Upper lobe of left lung (tissue), 6 donors: ENCODE measurements at regions not wholly inside any gene's neighbourhood (a gene's known extent, or its start where the extent isn't known, plus 50 kb on each side); places are given as distances from the start of the nearest gene placed in this dataset.
A peak's percentile ranks its signal among the peaks of the same experiment; 100 is the strongest.
"Not testable (repeated sequence)": the region's sequence is repeated elsewhere in the genome, so short reads cannot be mapped to it uniquely, and the experiment has no call there.

Source experiments
- ATAC-seq, 2 donors: fragments of 200-7000 bp; cut with Tn5 transposase; one replicate each; pipeline ENCODE4 v1.9.1; 2022; ENCODE audit warnings: mild to moderate bottlenecking in 2 of 2, moderate library complexity in 2 of 2; ENCODE audit not compliant: low FRiP score in 2 of 2
- DNase-seq, 2 donors: peaks; one replicate each; pipeline ENCODE4 v3.0.0-alpha.2; 2019 to 2020
- H3K27ac ChIP-seq, 4 donors: fragments of 200-600 bp; sonication (generic); one replicate each; pipeline ENCODE4 v1.5.1; 2016 to 2019
- H3K27me3 ChIP-seq, 4 donors: fragments of 200-600 bp; sonication (generic); one replicate each; pipeline ENCODE4 v1.5.1; 2017 to 2019
- H3K36me3 ChIP-seq, 4 donors: fragments of 200-600 bp; sonication (generic); one replicate each; pipeline ENCODE4 v1.5.1; 2016 to 2019
- H3K4me1 ChIP-seq, 4 donors: fragments of 200-600 bp; sonication (generic); one replicate each; pipeline ENCODE4 v1.5.1; 2018 to 2019
- H3K4me3 ChIP-seq, 4 donors: fragments of 200-600 bp; sonication (generic); one replicate each; pipeline ENCODE4 v1.5.1; 2017 to 2019; ENCODE audit warnings: mild to moderate bottlenecking in 2 of 4, moderate library complexity in 1 of 4
- H3K9me3 ChIP-seq, 4 donors: fragments of 200-600 bp; sonication (generic); one replicate each; pipeline ENCODE4 v1.5.1; 2018 to 2019
- EP300 ChIP-seq, 4 donors: sonication (generic); formaldehyde crosslinking; IDR thresholded peaks; one replicate each; pipeline ENCODE4 v1.5.1; 2017; ENCODE audit warnings: antibody characterized with exemption in 4 of 4, control low read depth in 2 of 4
- POLR2A ChIP-seq, 4 donors: fragments of 450-650 bp; IDR thresholded peaks; one replicate each; pipeline ENCODE4 v1.5.1; 2016 to 2017; ENCODE audit warnings: antibody characterized with exemption in 4 of 4, mild to moderate bottlenecking in 2 of 4
- POLR2AphosphoS5 ChIP-seq, 2 donors: sonication (generic); formaldehyde crosslinking; IDR thresholded peaks; one replicate each; pipeline ENCODE4 v1.5.1; 2017; ENCODE audit warnings: antibody characterized with exemption in 2 of 2
- WGBS, 2 donors: methylation state at CpG; one replicate each; pipeline ENCODE4 v1.1.5; 2017 to 2018; 5-methylcytosine and 5-hydroxymethylcytosine counted together
- TF ChIP-seq, protein P1 (sequence below), 6 experiments: fragments of 450-650 bp in 4 of 6; fragments of 200-600 bp in 2 of 6; sonication (generic) in 2 of 6; IDR thresholded peaks; one replicate each; pipeline ENCODE4 v1.5.1; 2016 to 2019; ENCODE audit warnings: antibody characterized with exemption in 6 of 6
- donor health status: DM: no; HTN: no; CAD: no; lungs with moderate emphysema.
- donor health status: DM: no; HTN: yes; CAD: no; lungs with severe emphysema.

DNA sequence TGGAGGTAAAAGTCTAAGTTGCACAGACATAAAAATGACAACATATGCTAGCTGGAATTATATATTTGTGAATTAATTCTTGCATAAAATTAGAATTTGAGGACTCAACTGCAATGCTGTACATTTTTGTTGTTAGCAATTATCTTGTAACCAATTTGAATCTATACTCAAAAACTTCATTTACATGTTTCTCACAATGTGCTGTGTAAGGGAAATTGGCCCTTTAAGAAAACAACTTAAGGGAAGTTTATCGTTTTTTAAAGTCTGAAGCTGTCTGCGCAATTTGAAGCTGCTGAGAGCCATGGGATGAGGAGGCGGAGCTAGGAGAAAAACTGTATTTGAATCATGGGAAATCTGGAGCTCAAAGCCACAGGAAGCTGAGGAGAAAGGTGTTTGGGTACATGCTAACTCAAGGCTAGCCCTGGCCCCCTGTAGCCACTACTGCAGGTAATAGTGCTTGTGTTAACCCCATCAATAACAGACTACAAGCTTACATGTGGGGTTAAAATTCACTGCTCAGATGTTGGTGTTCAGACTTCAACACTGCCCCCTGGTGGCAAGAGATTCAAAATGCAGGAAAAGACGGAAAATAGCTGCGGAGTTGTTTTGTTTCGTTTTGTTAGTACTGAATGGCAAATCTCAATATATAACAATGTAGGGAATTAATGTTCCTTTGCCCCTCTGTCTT is 126.1 kb downstream of the BRD1 start:
- Histone ChIP-seq H3K4me3 (no peak overlapping the region), H3K4me1 (no peaks in the 10 kb centered on the region), H3K27ac (no peak overlapping the region), H3K36me3 (no peaks in the 10 kb centered on the region), H3K27me3 (peaks cover 0 to 16% (median 10%) of the 10 kb centered on the region in 4 donors), H3K9me3 (peaks cover 7 to 11% (median 9%) of the 10 kb centered on the region in 4 donors)
- no peak for TF ChIP-seq POLR2AphosphoS5 (IDR thresholded peaks at IDR 0.05)
- no peak for TF ChIP-seq POLR2A (IDR thresholded peaks at IDR 0.05)
- no peak for TF ChIP-seq EP300 (IDR thresholded peaks at IDR 0.05)
- TF ChIP-seq, protein P1, sequence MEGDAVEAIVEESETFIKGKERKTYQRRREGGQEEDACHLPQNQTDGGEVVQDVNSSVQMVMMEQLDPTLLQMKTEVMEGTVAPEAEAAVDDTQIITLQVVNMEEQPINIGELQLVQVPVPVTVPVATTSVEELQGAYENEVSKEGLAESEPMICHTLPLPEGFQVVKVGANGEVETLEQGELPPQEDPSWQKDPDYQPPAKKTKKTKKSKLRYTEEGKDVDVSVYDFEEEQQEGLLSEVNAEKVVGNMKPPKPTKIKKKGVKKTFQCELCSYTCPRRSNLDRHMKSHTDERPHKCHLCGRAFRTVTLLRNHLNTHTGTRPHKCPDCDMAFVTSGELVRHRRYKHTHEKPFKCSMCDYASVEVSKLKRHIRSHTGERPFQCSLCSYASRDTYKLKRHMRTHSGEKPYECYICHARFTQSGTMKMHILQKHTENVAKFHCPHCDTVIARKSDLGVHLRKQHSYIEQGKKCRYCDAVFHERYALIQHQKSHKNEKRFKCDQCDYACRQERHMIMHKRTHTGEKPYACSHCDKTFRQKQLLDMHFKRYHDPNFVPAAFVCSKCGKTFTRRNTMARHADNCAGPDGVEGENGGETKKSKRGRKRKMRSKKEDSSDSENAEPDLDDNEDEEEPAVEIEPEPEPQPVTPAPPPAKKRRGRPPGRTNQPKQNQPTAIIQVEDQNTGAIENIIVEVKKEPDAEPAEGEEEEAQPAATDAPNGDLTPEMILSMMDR (IDR thresholded peaks at IDR 0.05) = peak in 3 of 6 experiments; percentile 14 to 24 (median 16)
- ATAC-seq (no peak), DNase-seq (no peak)
- 70 to 75% methylated on average over 6 of the region's 6 CpGs for WGBS, 2 donors

DNA sequence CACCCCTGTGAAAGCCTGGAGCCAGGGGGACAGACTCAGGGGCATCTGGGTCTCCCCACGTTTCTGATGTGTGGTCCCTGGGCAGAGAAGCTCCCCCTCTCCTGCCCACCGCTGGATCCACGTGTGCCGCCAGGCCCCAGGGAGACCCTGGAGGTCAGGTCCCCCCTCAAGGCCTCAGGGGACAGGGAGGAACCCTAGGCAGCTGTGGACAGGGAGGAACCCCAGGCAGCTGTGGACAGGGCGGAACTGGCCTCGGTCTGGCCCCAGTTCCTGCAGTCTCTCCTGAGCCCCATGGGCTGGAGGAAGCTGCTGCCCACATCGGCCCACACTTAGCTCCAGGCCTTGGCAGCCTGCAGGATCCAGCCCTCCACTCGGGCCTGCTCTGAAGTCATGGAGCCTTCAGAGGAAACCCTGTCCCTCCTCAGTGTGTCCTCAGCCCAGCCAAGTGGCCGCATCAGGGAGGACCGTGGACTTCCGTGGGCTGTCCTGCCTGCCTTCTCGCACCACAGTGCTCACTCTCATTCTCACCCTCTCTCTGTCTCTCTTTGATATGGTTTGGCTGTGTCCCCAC is 127.7 kb downstream of the BRD1 start:
- 82 to 94% methylated on average over 4 to 6 of the region's 12 CpGs for WGBS, 2 donors
- TF ChIP-seq POLR2A (IDR thresholded peaks at IDR 0.05) = no peak
- TF ChIP-seq EP300 (IDR thresholded peaks at IDR 0.05) = no peak
- no peak for TF ChIP-seq POLR2AphosphoS5 (IDR thresholded peaks at IDR 0.05)
- TF ChIP-seq, protein P1 (IDR thresholded peaks at IDR 0.05) = no peak
- Histone ChIP-seq H3K27me3 (peaks cover 0 to 11% (median 5%) of the 10 kb centered on the region in 4 donors), H3K27ac (no peak overlapping the region), H3K9me3 (peaks cover 7 to 11% (median 9%) of the 10 kb centered on the region in 4 donors), H3K36me3 (no peaks in the 10 kb centered on the region), H3K4me3 (no peak overlapping the region), H3K4me1 (no peaks in the 10 kb centered on the region)
- no peak for DNase-seq
- ATAC-seq = peak in 1 of 2 donors; percentile 23

DNA sequence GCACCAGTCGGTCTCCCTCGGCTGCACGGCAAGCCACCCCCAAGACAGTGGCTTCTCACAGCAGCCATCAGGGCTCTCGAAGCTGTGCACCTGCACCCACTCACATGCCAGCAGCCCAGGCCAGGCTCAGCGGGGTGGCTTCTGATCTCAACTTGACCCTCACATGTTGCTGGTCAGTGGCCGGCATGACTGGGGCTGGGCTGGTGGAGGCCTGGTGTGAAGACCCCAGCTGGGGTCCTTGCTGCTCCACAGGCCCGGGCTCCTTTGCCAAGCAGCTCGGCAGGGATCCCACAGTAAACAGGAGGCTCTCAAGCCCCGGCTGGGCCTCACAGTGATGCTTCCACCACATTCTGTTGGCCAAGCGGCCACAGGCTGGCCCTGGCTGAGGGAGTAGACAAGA is 128.2 kb downstream of the BRD1 start:
- peaks cover 0 to 7% (median 2%) of the 10 kb centered on the region in 4 donors for H3K27me3 ChIP-seq
- H3K36me3 ChIP-seq = no peaks in the 10 kb centered on the region
- TF ChIP-seq, protein P1 (IDR thresholded peaks at IDR 0.05) = no peak
- TF ChIP-seq POLR2AphosphoS5 (IDR thresholded peaks at IDR 0.05) = no peak
- TF ChIP-seq EP300 (IDR thresholded peaks at IDR 0.05) = no peak
- no peak for TF ChIP-seq POLR2A (IDR thresholded peaks at IDR 0.05)
- no peaks in the 10 kb centered on the region for H3K4me1 ChIP-seq
- H3K9me3 ChIP-seq = peaks cover 7 to 11% (median 9%) of the 10 kb centered on the region in 4 donors
- H3K4me3 ChIP-seq = no peak overlapping the region
- WGBS, 2 donors = 66 to 74% methylated on average over 3 to 10 of the region's 10 CpGs
- no peak overlapping the region for H3K27ac ChIP-seq
- ATAC-seq = peak in 1 of 2 donors; percentile 14
- no peak for DNase-seq

- not testable (repeated sequence) for DNase-seq, H3K4me3 ChIP-seq, H3K4me1 ChIP-seq, H3K36me3 ChIP-seq, H3K27me3 ChIP-seq, ATAC-seq, H3K27ac ChIP-seq
- WGBS, 2 donors = 86 to 95% methylated on average over 7 of the region's 7 CpGs
- peaks cover 7 to 11% (median 9%) of the 10 kb centered on the region in 4 donors for H3K9me3 ChIP-seq
These were observed 129.1 kb downstream of the BRD1 start for GRCh38 chr22:49698616-49699015.

DNA sequence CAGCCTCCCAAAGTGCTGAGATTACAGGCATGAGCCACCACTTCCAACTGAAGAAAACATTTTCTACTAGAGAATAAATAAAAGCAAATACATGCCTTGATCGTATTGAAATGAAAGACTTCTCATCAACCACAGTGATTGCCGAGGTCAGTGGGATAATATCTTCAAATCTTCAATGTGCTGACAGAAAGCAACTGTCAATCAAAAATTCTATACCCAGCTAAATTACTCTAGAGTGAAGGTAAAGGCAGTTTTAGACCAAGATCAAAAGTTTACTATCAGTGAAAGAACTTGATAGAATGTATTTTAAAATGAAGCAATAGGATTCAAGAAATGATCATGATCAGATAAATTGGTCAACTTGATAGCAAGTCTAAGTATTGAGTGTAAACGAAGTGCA is 130.6 kb downstream of the BRD1 start:
- Histone ChIP-seq H3K4me3 (no peak overlapping the region), H3K36me3 (no peaks in the 10 kb centered on the region), H3K27me3 (no peaks in the 10 kb centered on the region), H3K9me3 (peaks cover 5 to 9% (median 6%) of the 10 kb centered on the region in 4 donors), H3K4me1 (no peaks in the 10 kb centered on the region), H3K27ac (no peak overlapping the region)
- TF ChIP-seq, protein P1 (IDR thresholded peaks at IDR 0.05) = no peak
- TF ChIP-seq EP300 (IDR thresholded peaks at IDR 0.05) = no peak
- TF ChIP-seq POLR2AphosphoS5 (IDR thresholded peaks at IDR 0.05) = no peak
- TF ChIP-seq POLR2A (IDR thresholded peaks at IDR 0.05) = no peak
- no peak for DNase-seq
- no peak for ATAC-seq
- WGBS, 2 donors = 87 to 89% methylated on average over 3 of the region's 3 CpGs
